ENCODE measurements at regions not wholly inside any gene's neighbourhood (a gene's known extent, or its start where the extent isn't known, plus 50 kb on each side); places are given as distances from the start of the nearest gene placed in this dataset.

DNA sequence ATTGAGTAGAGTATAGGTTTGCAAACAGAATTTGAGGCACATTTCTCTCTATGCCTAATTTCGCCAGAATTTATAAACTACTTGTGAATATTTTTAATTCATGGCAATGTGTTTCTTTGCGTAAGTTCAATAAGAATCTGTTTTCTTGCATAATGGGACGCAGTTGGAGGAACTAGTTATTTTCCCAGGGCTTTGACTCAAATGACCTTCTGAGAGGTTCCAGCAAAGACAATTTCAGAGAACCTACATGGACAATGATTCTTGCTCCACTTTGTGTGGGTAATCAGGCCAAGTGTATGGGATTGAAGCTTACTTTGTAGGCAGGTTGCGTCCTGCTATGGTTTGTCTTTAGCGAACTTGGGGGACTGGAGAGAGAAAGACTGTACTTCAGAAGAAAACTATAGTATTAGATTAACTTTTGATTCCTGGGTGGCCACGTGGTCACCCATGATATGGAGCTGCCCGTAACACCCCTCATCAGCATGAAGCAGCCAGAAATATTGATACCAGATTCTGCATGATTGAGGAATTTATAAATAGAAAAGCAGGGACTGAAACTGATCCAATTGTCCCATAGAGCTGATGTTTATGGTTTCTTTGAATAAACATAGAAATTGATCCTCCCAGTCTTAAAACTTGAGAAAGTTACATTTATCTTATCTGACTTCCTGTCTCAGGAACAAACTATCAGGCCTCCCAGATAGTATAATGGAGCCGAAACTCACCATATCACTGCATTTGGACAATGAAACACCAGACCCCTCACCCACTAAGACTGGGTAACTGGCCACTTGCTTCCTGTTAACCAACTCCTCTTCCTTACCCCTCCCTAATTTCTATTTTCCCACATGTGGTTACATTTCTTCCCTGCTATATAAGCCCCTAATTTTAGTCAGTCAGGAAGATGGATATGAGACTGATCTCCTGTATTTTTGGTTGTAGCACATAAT lies 815.3 kb upstream of the HS6ST1 start:
- DNase-seq, result no peak

GRCh38 chr2:129135017-129135416 lies 816.3 kb upstream of the HS6ST1 start:
- DNase-seq, result no peak

- DNase-seq, result no peak
These were observed 820.7 kb upstream of the HS6ST1 start for GRCh38 chr2:129139380-129139779.

GRCh38 chr2:129142465-129142864 lies 823.8 kb upstream of the HS6ST1 start:
- DNase-seq, result no peak

DNA sequence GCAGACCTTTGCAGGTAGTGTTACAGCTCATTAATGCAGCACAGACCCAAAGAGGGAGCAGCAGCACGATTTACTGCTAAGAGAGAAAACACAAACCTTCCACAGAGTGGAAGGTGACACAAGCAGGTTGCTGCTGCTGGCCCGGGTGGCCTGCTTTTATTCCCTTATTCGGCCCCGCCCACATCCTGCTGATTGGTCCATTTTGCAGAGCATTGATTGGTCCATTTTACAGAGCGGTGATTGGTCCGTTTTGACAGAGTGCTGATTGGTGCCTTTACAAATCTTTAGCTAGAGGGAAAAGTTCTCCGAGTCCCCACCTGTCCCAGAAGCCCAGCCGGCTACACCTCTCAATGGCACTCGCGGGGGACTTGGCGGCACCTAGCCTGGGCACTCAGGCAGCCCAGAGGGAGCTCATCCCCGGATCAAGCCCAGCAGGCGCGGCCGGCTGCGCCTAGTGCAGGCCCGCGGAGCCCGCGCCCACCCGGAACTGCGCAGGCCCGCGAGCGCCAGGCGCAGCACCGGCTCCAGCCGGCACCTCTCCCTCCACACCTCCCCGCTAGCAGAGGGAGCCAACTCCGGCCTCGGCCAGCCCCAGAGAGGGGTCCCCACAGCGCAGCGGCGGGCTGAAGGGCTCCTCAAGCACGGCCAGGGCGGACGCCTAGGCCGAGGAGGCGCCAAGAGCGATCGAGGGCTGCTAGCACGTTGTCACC lies 825.6 kb upstream of the HS6ST1 start:
- DNase-seq, result no peak

DNA sequence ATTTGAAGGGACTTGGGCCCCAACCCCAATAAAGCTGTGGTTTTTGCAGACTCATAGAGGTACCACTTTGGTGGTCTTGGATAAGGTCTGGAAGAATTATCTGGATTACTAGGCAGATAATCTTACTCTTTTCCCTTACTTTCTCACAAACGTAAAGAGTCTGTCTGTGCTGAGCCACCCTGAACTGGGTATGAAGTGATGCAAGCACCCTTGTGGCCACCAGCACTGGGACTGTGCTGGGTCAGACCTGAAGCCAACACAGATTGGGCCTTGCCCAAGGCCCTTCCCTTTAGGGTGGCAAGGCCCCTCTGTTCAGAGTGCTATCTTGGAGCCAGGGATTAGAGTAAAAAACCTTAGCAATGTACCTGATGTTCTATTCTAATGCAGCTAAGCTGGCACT lies 827.0 kb upstream of the RAB6C start:
- no peak for DNase-seq

- no peak for DNase-seq
These were observed 818.6 kb upstream of the RAB6C start for GRCh38 chr2:129160879-129161278.

DNA sequence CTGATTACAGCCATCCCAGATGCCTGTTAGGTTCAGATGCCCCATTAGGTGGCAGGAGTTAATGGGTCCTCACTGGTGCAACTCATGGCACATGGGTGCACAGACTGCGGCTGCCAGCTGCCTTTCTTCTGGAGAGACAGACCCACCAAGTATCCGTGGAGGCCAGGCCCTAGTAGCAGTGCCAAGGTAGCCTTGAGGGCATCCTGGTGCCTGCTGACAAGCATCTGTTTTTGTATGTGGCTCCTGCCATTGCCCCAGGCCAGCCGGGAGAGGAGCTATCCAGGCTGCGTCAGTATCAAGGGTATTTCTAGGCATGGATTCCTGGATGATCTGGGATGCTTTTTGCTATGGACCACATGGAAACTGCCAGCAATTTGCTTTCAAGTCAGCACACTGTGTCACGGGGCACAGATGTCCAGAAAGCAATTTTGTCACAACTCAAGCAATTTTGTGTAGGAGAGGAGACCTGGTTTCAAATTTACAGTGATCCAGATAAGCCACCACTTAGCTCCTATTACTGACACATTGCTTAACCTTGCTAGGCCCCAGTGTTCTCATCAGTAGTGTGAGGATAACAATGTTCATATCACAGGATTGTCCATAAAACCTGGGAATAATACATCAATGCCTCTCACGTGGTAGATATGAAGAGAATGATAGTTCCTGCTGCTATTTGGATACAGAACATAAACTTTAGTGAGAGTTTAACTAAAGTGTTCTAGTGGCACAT lies 815.1 kb upstream of the RAB6C start:
- no peak for DNase-seq

DNA sequence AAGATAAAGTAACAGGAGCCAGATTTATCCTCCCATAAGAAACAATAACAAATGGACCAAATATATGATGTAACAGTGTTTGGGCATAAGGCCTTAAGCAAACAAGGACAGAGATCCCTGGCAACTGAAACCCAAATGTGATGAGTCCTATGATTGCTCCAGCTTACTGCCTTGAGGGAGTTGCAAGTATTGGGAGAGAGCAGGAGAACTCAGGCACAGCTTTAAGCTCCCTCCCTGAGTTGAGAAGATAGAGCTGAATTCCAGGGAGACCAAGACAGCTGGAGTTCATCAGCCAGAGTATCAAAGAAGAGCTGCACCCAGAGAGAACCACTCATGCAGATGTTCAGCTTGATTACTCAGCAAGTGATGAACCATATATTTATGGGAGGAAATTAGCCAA lies 814.5 kb upstream of the RAB6C start:
- DNase-seq, result no peak

DNA sequence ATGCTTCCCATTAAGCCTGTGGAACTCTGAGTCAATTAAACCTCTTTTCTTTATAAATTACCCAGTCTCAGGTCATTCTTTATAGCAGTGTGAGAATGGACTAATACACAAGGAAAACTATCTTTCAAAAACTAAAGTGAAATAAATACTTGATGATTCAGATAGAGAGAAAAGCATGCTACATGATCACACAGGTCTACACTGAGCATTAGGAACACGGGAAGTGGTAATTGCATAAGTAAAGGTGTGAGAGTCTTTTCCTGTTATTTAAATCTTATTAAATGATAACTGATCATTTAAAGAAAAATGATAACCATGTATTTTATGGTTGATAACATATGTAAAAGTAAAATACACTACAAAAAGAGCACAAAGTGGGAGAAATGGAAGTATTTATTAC lies 812.0 kb upstream of the RAB6C start:
- no peak for DNase-seq

DNA sequence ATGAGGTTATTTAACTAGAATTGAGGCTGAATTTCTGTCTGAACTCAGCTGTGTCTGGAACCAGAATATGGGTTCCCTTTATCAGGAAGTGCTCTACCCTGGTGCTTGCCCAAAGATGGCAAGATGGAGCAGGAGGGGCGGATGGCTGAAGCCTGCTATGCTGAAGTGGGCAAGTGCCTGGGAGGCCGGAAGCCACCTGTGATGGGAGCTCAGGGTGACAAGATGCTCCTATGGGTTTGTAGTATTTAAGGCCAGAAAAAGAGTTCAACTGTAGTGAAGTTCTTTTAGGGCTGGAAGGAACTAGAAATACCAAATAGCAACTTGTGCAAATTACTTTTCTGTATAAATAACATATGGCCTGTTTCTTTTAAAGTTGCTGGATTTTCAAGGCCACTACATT lies 808.9 kb upstream of the RAB6C start:
- no peak for DNase-seq

DNA sequence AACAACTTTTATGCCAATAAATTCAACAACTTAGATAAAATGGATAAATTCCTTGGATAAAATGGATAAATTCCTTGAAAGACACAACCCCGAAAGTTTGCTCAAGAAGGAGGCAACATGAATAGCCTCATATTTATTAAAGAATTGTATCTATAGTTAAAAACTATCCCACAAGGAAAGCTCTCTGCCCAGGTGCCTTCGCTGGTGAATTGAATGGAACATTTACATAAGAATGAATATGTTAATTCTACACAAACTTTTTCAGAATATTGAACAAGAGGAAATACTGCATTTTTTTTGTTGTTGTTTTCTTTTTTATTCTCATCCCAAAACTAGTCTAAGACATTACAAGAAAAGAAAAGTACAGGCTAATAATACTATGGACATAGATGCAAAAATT lies 805.3 kb upstream of the RAB6C start:
- DNase-seq, result no peak

DNA sequence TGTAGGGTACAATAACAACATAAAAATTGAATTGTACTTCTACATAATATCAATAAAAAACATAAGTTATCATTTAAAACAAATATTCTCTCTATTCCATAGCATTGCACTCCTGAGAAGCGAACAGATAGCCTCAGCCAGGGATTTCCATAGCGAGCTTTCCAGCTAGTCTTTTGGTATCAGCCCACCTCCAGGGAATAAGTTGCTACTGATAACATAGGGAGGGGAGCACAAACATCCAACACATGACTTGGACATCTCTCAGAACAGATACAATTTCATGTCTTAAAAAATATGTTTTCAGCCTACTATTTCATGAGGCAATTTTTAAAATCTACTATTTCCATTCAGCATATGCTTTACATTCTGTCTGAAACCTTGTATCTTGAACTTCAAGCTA lies 804.4 kb upstream of the RAB6C start:
- no peak for DNase-seq

DNA sequence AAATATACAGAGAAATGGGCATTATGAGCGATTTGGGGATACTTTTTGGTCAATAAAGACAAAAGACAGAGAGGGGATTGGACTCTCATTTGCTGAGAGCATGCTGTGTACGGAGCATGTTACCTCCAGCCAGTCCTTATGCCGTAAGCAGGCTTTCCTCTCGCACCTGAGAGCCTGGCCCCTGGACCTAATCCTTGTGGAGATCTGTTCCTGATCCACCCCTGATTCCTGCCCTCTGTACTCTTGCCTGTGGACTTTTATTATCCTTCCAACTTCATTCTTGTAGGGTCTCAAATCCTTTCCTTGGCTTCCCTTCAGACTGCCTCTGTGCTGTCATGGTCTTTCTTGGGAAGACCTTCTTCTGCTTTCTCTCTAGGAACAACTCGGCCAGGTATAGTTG lies 803.1 kb upstream of the RAB6C start:
- DNase-seq, result no peak

DNA sequence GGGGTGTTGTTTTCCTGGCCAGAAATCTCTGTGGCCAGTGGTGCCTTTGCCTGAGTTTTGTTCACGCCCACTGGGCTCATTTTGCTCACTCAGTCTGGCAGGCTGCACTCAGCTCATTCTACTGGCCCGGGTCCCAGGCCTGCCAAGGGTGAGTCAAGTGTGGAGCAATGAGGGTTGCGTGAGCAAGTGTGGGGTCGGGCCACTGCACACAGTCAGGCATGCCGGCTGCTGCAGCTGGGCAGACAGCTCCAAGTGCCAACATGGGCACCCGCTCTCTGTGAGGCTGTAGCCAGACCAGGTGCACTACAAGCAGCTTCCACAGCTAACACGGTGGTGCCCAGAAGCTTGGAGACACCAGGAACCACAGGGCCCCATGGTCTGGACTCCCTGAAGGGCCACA lies 801.1 kb upstream of the RAB6C start:
- DNase-seq, result no peak

DNA sequence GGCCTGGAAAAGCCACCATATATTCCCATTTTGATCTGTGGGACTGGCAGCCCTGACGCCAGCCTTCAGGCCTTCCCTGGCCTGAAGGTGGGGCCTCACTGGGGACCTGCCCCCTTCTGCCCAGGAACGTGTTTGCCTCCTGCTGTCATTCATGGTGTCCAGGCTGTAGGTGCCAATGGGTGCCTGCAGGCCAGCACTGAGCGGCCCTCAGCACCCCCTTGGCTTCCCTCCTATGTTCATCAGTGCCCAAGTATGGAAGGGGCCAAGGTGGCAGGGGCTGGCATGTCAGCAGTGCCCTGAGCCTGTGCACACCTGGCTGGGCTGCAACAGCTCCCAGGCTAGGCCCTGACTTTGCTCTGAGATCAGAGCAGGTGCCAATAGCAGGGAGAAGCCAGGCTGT lies 800.3 kb upstream of the RAB6C start:
- no peak for DNase-seq

- no peak for DNase-seq
These were observed 799.2 kb upstream of the RAB6C start for GRCh38 chr2:129180124-129180716.

GRCh38 chr2:129181433-129181832 lies 798.0 kb upstream of the RAB6C start:
- no peak for DNase-seq

GRCh38 chr2:129181963-129182362 lies 797.5 kb upstream of the RAB6C start:
- no peak for DNase-seq

DNA sequence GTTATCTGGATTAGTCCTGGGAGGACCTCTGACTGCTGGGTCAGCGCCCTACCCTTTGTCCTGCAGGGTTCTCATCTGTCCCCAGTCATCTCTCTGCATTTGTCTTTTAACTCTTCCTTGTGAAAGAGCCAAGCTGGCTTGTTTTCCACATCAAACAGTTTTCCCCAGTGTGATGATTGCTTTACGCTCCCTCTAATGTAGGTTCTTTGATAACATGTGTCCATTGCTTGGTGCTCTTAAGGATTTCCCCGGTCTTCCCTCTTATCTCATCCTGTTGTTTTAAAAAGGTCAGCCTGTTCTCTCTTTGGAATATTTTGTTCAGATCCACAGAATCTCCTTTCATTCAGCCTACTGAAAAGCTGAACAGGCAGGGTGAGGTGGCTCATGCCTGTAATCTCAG lies 792.1 kb upstream of the RAB6C start:
- DNase-seq, result no peak

DNA sequence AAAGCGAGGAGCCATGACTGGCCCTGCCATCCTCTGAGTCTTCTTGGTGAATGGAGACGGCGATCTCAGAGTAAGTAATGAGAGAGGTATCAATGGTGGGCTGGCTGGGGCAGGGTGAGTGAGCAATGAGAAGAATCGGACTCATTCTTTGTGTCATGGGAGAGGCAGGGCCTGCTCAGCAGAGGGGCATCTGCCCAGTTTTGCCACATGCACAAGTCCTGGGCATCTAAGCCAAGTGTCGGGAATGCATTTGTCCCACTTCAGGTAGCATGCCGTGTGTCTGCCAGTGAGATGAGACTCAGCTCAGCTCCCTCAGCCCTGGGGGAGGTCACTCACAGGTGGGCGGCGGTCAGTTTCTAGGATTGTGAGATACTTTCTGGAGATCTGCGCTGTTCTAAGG lies 791.0 kb upstream of the RAB6C start:
- DNase-seq, result no peak

DNA sequence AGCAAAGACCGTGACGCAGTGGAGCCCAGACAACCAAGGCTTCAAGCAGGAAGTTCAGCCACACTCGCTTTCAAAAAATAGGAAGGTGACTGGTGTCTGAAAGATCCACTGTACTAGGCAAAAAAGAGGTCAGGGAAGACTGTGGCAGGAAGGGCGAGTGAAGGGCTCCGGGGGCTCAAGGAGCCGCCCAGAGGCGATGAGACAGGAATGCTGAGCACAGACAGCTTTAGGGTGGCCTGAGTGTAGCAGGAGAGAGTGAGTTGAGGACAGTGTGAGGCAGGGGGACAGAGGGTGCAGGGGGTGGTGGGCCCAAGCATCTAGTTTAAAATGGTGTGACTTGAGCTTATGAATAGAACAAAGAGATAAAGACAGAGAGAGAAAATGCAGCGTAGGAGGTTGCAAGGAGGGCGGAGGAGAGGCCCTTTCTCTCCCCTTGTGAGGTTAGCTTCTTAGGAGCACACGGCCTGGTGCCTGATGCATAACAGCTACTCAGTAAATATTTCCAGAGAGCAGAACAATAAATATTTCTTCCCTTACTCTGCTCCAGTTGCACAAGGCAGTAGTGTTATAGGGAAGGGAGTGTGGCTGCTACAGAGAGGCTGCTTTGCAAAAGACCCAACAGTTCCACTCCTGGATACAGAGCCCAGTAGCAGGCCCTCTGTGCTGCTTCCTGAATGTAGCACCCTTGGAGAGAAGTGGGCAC lies 789.7 kb upstream of the RAB6C start:
- no peak for DNase-seq

GRCh38 chr2:129190494-129190893 lies 789.0 kb upstream of the RAB6C start:
- no peak for DNase-seq

Data from CD4-positive, alpha-beta T cell treated with Interleukin-4 for 1 hour (primary cell).